ENCODE measurements at regions not wholly inside any gene's neighbourhood (a gene's known extent, or its start where the extent isn't known, plus 50 kb on each side); places are given as distances from the start of the nearest gene placed in this dataset.

- H3K4me1 ChIP-seq (ENCODE audit: control insufficient read depth, insufficient read depth, low read length) = no peaks in the 10 kb centered on the region
- 73 to 79% methylated on average over 2 of the region's 2 CpGs for WGBS, 2 experiments
- H3K9me3 ChIP-seq (ENCODE audit: control insufficient read depth, low read length) = no peaks in the 10 kb centered on the region
- H3K27ac ChIP-seq (ENCODE audit: insufficient read depth, low read depth, low read length, poor library complexity, severe bottlenecking) = no peak overlapping the region
- no peaks in the 10 kb centered on the region for H3K36me3 ChIP-seq (ENCODE audit: control insufficient read depth, insufficient read depth, low read length)
- no peaks in the 10 kb centered on the region for H3K27me3 ChIP-seq (ENCODE audit: control insufficient read depth, insufficient read depth, low read length, poor library complexity, severe bottlenecking)
- H3K4me3 ChIP-seq (ENCODE audit: insufficient read depth, low read depth, low read length) = no peak overlapping the region
Measured at GRCh38 chr7:46572691-46573090, 651.6 kb upstream of the IGFBP3 start.

GRCh38 chr7:46571996-46572395 is 650.9 kb upstream of the IGFBP3 start:
- Histone ChIP-seq H3K4me3 (ENCODE audit: insufficient read depth, low read depth, low read length) (no peak overlapping the region), H3K4me1 (ENCODE audit: control insufficient read depth, insufficient read depth, low read length) (no peaks in the 10 kb centered on the region), H3K27ac (ENCODE audit: insufficient read depth, low read depth, low read length, poor library complexity, severe bottlenecking) (no peak overlapping the region), H3K27me3 (ENCODE audit: control insufficient read depth, insufficient read depth, low read length, poor library complexity, severe bottlenecking) (no peaks in the 10 kb centered on the region), H3K9me3 (ENCODE audit: control insufficient read depth, low read length) (no peaks in the 10 kb centered on the region), H3K36me3 (ENCODE audit: control insufficient read depth, insufficient read depth, low read length) (no peaks in the 10 kb centered on the region)
- 93 to 96% methylated on average over 4 to 5 of the region's 5 CpGs for whole genome bisulfite sequencing, 2 experiments

GRCh38 chr7:46569133-46569465 is 648.0 kb upstream of the IGFBP3 start:
- no peaks in the 10 kb centered on the region for H3K9me3 ChIP-seq (ENCODE audit: control insufficient read depth, low read length)
- H3K36me3 ChIP-seq (ENCODE audit: control insufficient read depth, insufficient read depth, low read length) = no peaks in the 10 kb centered on the region
- no peak overlapping the region for H3K27ac ChIP-seq (ENCODE audit: insufficient read depth, low read depth, low read length, poor library complexity, severe bottlenecking)
- no peaks in the 10 kb centered on the region for H3K27me3 ChIP-seq (ENCODE audit: control insufficient read depth, insufficient read depth, low read length, poor library complexity, severe bottlenecking)
- H3K4me3 ChIP-seq (ENCODE audit: insufficient read depth, low read depth, low read length) = no peak overlapping the region
- H3K4me1 ChIP-seq (ENCODE audit: control insufficient read depth, insufficient read depth, low read length) = no peaks in the 10 kb centered on the region
- WGBS, 2 experiments = 41 to 52% methylated on average over 2 of the region's 2 CpGs

GRCh38 chr7:46568420-46569132 is 647.5 kb upstream of the IGFBP3 start:
- Histone ChIP-seq H3K36me3 (ENCODE audit: control insufficient read depth, insufficient read depth, low read length) (no peaks in the 10 kb centered on the region), H3K27ac (ENCODE audit: insufficient read depth, low read depth, low read length, poor library complexity, severe bottlenecking) (no peak overlapping the region), H3K27me3 (ENCODE audit: control insufficient read depth, insufficient read depth, low read length, poor library complexity, severe bottlenecking) (no peaks in the 10 kb centered on the region), H3K9me3 (ENCODE audit: control insufficient read depth, low read length) (no peaks in the 10 kb centered on the region), H3K4me3 (ENCODE audit: insufficient read depth, low read depth, low read length) (no peak overlapping the region), H3K4me1 (ENCODE audit: control insufficient read depth, insufficient read depth, low read length) (no peaks in the 10 kb centered on the region)
- WGBS, 2 experiments = 92 to 93% methylated on average over 11 of the region's 11 CpGs

GRCh38 chr7:46567858-46568257 is 646.8 kb upstream of the IGFBP3 start:
- H3K27ac ChIP-seq (ENCODE audit: insufficient read depth, low read depth, low read length, poor library complexity, severe bottlenecking) = no peak overlapping the region
- no peak overlapping the region for H3K4me3 ChIP-seq (ENCODE audit: insufficient read depth, low read depth, low read length)
- H3K9me3 ChIP-seq (ENCODE audit: control insufficient read depth, low read length) = no peaks in the 10 kb centered on the region
- WGBS, 2 experiments = 87 to 92% methylated on average over 6 of the region's 6 CpGs
- no peaks in the 10 kb centered on the region for H3K27me3 ChIP-seq (ENCODE audit: control insufficient read depth, insufficient read depth, low read length, poor library complexity, severe bottlenecking)
- no peaks in the 10 kb centered on the region for H3K4me1 ChIP-seq (ENCODE audit: control insufficient read depth, insufficient read depth, low read length)
- H3K36me3 ChIP-seq (ENCODE audit: control insufficient read depth, insufficient read depth, low read length) = no peaks in the 10 kb centered on the region

- Histone ChIP-seq H3K36me3 (ENCODE audit: control insufficient read depth, insufficient read depth, low read length) (no peaks in the 10 kb centered on the region), H3K27me3 (ENCODE audit: control insufficient read depth, insufficient read depth, low read length, poor library complexity, severe bottlenecking) (no peaks in the 10 kb centered on the region), H3K27ac (ENCODE audit: insufficient read depth, low read depth, low read length, poor library complexity, severe bottlenecking) (no peak overlapping the region), H3K9me3 (ENCODE audit: control insufficient read depth, low read length) (no peaks in the 10 kb centered on the region), H3K4me3 (ENCODE audit: insufficient read depth, low read depth, low read length) (no peak overlapping the region), H3K4me1 (ENCODE audit: control insufficient read depth, insufficient read depth, low read length) (no peaks in the 10 kb centered on the region)
- 96 to 100% methylated on average over 3 to 4 of the region's 4 CpGs for WGBS, 2 experiments
Measured at GRCh38 chr7:46566097-46566774, 645.2 kb upstream of the IGFBP3 start.

- H3K27me3 ChIP-seq (ENCODE audit: control insufficient read depth, insufficient read depth, low read length, poor library complexity, severe bottlenecking) = no peaks in the 10 kb centered on the region
- H3K36me3 ChIP-seq (ENCODE audit: control insufficient read depth, insufficient read depth, low read length) = no peaks in the 10 kb centered on the region
- no peaks in the 10 kb centered on the region for H3K9me3 ChIP-seq (ENCODE audit: control insufficient read depth, low read length)
- no peaks in the 10 kb centered on the region for H3K4me1 ChIP-seq (ENCODE audit: control insufficient read depth, insufficient read depth, low read length)
- 91 to 94% methylated on average over 3 to 5 of the region's 5 CpGs for WGBS, 2 experiments
- H3K4me3 ChIP-seq (ENCODE audit: insufficient read depth, low read depth, low read length) = no peak overlapping the region
- no peak overlapping the region for H3K27ac ChIP-seq (ENCODE audit: insufficient read depth, low read depth, low read length, poor library complexity, severe bottlenecking)
Measured at GRCh38 chr7:46565253-46566096, 644.4 kb upstream of the IGFBP3 start.

- Histone ChIP-seq H3K27ac (ENCODE audit: insufficient read depth, low read depth, low read length, poor library complexity, severe bottlenecking) (no peak overlapping the region), H3K4me1 (ENCODE audit: control insufficient read depth, insufficient read depth, low read length) (no peaks in the 10 kb centered on the region), H3K27me3 (ENCODE audit: control insufficient read depth, insufficient read depth, low read length, poor library complexity, severe bottlenecking) (no peaks in the 10 kb centered on the region), H3K36me3 (ENCODE audit: control insufficient read depth, insufficient read depth, low read length) (no peaks in the 10 kb centered on the region), H3K9me3 (ENCODE audit: control insufficient read depth, low read length) (no peaks in the 10 kb centered on the region), H3K4me3 (ENCODE audit: insufficient read depth, low read depth, low read length) (no peak overlapping the region)
- 94% methylated on average over 7 of the region's 7 CpGs for WGBS, 2 experiments
Measured at GRCh38 chr7:46559194-46559832, 638.2 kb upstream of the IGFBP3 start.

- 81 to 95% methylated on average over 3 of the region's 3 CpGs for WGBS, 2 experiments
- Histone ChIP-seq H3K27me3 (ENCODE audit: control insufficient read depth, insufficient read depth, low read length, poor library complexity, severe bottlenecking) (no peaks in the 10 kb centered on the region), H3K36me3 (ENCODE audit: control insufficient read depth, insufficient read depth, low read length) (no peaks in the 10 kb centered on the region), H3K4me3 (ENCODE audit: insufficient read depth, low read depth, low read length) (no peak overlapping the region), H3K27ac (ENCODE audit: insufficient read depth, low read depth, low read length, poor library complexity, severe bottlenecking) (no peak overlapping the region), H3K4me1 (ENCODE audit: control insufficient read depth, insufficient read depth, low read length) (no peaks in the 10 kb centered on the region), H3K9me3 (ENCODE audit: control insufficient read depth, low read length) (no peaks in the 10 kb centered on the region)
Measured at GRCh38 chr7:46558482-46559193, 637.6 kb upstream of the IGFBP3 start.
